Ovary (tissue), 3 donors: ENCODE measurements at regions not wholly inside any gene's neighbourhood (a gene's known extent, or its start where the extent isn't known, plus 50 kb on each side); places are given as distances from the start of the nearest gene placed in this dataset.

Experiments
- EP300 ChIP-seq: sonication (generic); formaldehyde crosslinking; IDR thresholded peaks from one replicate; pipeline ENCODE4 v1.6.1; 2017; ENCODE audit warnings: antibody characterized with exemption
- POLR2A ChIP-seq: fragments of 450-650 bp; IDR thresholded peaks from one replicate; pipeline ENCODE4 v1.6.1; 2017; ENCODE audit warnings: antibody characterized with exemption, mild to moderate bottlenecking, moderate library complexity
- TF ChIP-seq, protein P1 (sequence below), 3 donors: fragments of 450-650 bp in 2 of 3; fragments of 200-600 bp in 1 of 3; IDR thresholded peaks; one replicate each; pipeline versions ENCODE4 v1.5.1 to v1.8.0; 2016 to 2022; ENCODE audit warnings: antibody characterized with exemption in 3 of 3, mild to moderate bottlenecking in 1 of 3
- donor health status: DM: no; HTN: no; CAD: no.

GRCh38 chr5:56309262-56309826 lies 76.2 kb upstream of the ANKRD55 start:
- TF ChIP-seq, protein P1, sequence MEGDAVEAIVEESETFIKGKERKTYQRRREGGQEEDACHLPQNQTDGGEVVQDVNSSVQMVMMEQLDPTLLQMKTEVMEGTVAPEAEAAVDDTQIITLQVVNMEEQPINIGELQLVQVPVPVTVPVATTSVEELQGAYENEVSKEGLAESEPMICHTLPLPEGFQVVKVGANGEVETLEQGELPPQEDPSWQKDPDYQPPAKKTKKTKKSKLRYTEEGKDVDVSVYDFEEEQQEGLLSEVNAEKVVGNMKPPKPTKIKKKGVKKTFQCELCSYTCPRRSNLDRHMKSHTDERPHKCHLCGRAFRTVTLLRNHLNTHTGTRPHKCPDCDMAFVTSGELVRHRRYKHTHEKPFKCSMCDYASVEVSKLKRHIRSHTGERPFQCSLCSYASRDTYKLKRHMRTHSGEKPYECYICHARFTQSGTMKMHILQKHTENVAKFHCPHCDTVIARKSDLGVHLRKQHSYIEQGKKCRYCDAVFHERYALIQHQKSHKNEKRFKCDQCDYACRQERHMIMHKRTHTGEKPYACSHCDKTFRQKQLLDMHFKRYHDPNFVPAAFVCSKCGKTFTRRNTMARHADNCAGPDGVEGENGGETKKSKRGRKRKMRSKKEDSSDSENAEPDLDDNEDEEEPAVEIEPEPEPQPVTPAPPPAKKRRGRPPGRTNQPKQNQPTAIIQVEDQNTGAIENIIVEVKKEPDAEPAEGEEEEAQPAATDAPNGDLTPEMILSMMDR (IDR thresholded peaks at IDR 0.05), result no peak
- no peak for TF ChIP-seq POLR2A
- TF ChIP-seq EP300, result no peak
